ENCODE measurements at regions not wholly inside any gene's neighbourhood (a gene's known extent, or its start where the extent isn't known, plus 50 kb on each side); places are given as distances from the start of the nearest gene placed in this dataset.

DNA sequence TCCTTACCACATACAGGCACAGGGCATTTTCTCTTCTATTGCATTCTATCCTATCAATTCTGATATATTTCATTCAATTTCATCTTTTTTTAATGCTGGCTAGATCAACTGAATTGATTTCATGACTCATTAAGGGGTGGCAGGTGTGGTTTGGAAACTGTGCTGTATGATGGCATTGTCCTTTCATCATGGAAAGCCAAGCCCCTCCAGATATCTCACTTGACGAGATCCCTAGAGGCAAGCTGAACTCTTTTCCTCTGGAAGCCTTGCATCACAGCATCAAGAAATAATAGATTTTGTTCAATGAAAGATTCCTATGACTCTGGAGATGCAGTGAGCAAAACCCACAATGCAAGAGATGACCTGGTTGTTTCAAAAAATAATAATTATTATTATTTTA, 401.2 kb downstream of the PREX1 start:
- TF ChIP-seq CTCF (conservative IDR thresholded peaks at IDR 0.05) = no peak
- no peak for TF ChIP-seq ZFX (IDR thresholded peaks at IDR 0.05)

Data from C4-2B (cell line).